Ovary (tissue), 7 donors: ENCODE measurements at regions not wholly inside any gene's neighbourhood (a gene's known extent, or its start where the extent isn't known, plus 50 kb on each side); places are given as distances from the start of the nearest gene placed in this dataset.

Source experiments
- DNase-seq, 5 donors: peaks; one replicate each; pipeline ENCODE4 v3.0.0-alpha.2; 2019 to 2020
- H3K27ac ChIP-seq, 2 donors: fragments of 200-600 bp; one replicate each; pipeline versions ENCODE4 v1.5.1 to v1.8.0; 2019 to 2022
- H3K27me3 ChIP-seq: fragments of 200-600 bp; one replicate; pipeline ENCODE4 v1.8.0; 2022
- H3K36me3 ChIP-seq: fragments of 200-600 bp; sonication (generic); one replicate; pipeline ENCODE4 v1.5.1; 2019
- H3K4me1 ChIP-seq: one replicate; pipeline ENCODE4 v1.8.1; 2013; ENCODE audit warnings: mild to moderate bottlenecking, moderate library complexity; ENCODE audit not compliant: insufficient read depth
- H3K4me3 ChIP-seq: fragments of 200-600 bp; sonication (generic); one replicate; pipeline ENCODE4 v1.5.1; 2017
- H3K9me3 ChIP-seq, 2 donors: fragments of 200-600 bp in 1 of 2; sonication (generic) in 1 of 2; one replicate each; pipeline versions ENCODE4 v1.5.1 to v1.8.1; 2013 to 2019; ENCODE audit warnings: mild to moderate bottlenecking in 1 of 2, moderate library complexity in 1 of 2
- EP300 ChIP-seq: sonication (generic); formaldehyde crosslinking; IDR thresholded peaks from one replicate; pipeline ENCODE4 v1.6.1; 2017; ENCODE audit warnings: antibody characterized with exemption
- POLR2A ChIP-seq: fragments of 450-650 bp; IDR thresholded peaks from one replicate; pipeline ENCODE4 v1.6.1; 2017; ENCODE audit warnings: antibody characterized with exemption, mild to moderate bottlenecking, moderate library complexity
- WGBS, 3 donors: extraction: QIAGEN DNeasy Blood & Tissue Kit in 1 of 3; methylation state at CpG; one replicate each; pipeline versions ENCODE4 v1.1.5 to v1.1.7; 2013 to 2017; 5-methylcytosine and 5-hydroxymethylcytosine counted together
- intact Hi-C, 4 donors: fragments of 100-400 bp; cut with DNase I; formaldehyde crosslinking; loops; one replicate each; pipeline versions ENCODE4 v1.11.0 to v1.15.1; 2022 to 2023
- TF ChIP-seq, protein P1 (sequence below), 3 donors: fragments of 450-650 bp in 2 of 3; fragments of 200-600 bp in 1 of 3; IDR thresholded peaks; one replicate each; pipeline versions ENCODE4 v1.5.1 to v1.8.0; 2016 to 2022; ENCODE audit warnings: antibody characterized with exemption in 3 of 3, mild to moderate bottlenecking in 1 of 3
- donor health status: DM: no; HTN: no; CAD: no; lungs with moderate emphysema.
- donor health status: DM: no; HTN: no; CAD: no.
- donor health status: Bipolar disorder and iron deficiency.
- donor health status: DM: no; HTN: no; CAD: no.
- donor health status: DM: yes; HTN: yes; CAD: no.

DNA sequence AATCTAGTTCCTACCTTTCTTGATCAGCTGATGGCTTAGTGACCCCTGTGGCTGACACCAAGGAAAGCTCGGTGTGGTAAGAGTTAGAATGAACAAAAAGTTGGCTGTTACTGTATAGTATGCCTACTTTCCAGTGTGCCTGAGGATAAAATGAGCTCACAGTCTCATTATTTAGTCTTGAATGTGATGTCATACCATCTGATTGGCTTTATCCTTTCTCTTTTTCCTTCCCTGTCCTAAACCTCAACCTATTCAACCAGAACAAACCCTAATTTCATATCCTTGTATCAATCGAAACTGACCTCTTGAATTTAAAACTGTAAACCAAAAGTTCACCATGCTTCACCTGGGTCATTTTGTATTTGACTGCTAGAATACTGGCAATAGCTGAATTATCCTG lies 156.4 kb downstream of the PPARGC1A start:
- intact Hi-C loops = no loop called here
- no peaks in the 10 kb centered on the region for H3K9me3 ChIP-seq

DNA sequence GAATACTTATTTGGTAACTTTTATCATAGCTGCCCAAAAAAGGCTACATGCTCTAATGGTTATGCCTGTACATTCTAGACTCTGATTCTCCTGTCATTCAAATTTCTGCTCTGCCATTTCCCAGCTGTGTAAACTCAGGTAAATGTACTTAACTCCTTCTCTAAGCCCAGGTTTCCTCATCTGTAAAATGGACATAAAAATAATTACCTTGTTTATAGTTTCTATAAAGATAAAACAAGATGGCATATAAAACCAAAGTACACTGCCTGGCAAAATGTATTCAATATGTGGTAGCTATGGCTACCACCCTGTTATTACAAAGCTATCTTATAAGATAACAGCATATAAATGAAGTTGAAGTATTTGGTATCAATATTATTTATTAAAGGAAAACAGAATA lies 158.8 kb downstream of the PPARGC1A start:
- DNase-seq = no peak
- TF ChIP-seq, protein P1, sequence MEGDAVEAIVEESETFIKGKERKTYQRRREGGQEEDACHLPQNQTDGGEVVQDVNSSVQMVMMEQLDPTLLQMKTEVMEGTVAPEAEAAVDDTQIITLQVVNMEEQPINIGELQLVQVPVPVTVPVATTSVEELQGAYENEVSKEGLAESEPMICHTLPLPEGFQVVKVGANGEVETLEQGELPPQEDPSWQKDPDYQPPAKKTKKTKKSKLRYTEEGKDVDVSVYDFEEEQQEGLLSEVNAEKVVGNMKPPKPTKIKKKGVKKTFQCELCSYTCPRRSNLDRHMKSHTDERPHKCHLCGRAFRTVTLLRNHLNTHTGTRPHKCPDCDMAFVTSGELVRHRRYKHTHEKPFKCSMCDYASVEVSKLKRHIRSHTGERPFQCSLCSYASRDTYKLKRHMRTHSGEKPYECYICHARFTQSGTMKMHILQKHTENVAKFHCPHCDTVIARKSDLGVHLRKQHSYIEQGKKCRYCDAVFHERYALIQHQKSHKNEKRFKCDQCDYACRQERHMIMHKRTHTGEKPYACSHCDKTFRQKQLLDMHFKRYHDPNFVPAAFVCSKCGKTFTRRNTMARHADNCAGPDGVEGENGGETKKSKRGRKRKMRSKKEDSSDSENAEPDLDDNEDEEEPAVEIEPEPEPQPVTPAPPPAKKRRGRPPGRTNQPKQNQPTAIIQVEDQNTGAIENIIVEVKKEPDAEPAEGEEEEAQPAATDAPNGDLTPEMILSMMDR (IDR thresholded peaks at IDR 0.05) = no peak
- TF ChIP-seq EP300 (no peak), POLR2A (no peak)
- Histone ChIP-seq H3K36me3 (no peaks in the 10 kb centered on the region), H3K27me3 (no peaks in the 10 kb centered on the region), H3K9me3 (no peaks in the 10 kb centered on the region), H3K4me3 (no peak overlapping the region), H3K27ac (no peak overlapping the region), H3K4me1 (no peaks in the 10 kb centered on the region)
- intact Hi-C loops = no loop called here

More for the DNA sequence above, 156.4 kb downstream of the PPARGC1A start:
- WGBS, 3 donors = 78 to 88% (median 79%) methylated on average over 2 of the region's 2 CpGs
- H3K27me3 ChIP-seq = no peaks in the 10 kb centered on the region
- DNase-seq = no peak
- H3K27ac ChIP-seq = no peak overlapping the region
- H3K36me3 ChIP-seq = no peaks in the 10 kb centered on the region
- TF ChIP-seq POLR2A (no peak), EP300 (no peak)
- TF ChIP-seq, protein P1 (IDR thresholded peaks at IDR 0.05) = no peak
- H3K4me3 ChIP-seq = no peak overlapping the region
- H3K4me1 ChIP-seq = no peaks in the 10 kb centered on the region

DNA sequence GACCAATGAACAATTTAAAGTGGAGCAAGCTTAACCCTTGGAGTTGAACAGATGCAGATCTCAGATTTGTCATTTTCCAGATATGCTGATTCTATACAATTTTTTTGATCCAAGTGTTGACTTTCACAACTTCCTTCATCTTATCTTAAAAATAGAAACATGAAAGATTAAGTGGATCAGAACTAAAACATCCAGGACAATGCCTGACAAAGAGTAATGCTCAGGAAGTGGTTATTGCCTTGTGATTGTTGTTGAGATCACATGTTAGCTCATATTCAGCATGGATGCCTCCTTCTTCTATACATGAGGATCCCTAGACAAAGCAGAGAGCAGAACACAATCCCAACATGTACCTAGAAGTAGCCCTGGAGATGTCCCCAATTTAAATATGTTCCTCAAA lies 160.9 kb downstream of the PPARGC1A start:
- Histone ChIP-seq H3K36me3 (no peaks in the 10 kb centered on the region), H3K27ac (no peak overlapping the region), H3K4me3 (no peak overlapping the region), H3K9me3 (no peaks in the 10 kb centered on the region), H3K27me3 (no peaks in the 10 kb centered on the region), H3K4me1 (no peaks in the 10 kb centered on the region)
- TF ChIP-seq EP300 = no peak
- TF ChIP-seq, protein P1 (IDR thresholded peaks at IDR 0.05) = no peak
- TF ChIP-seq POLR2A = no peak
- no peak for DNase-seq
- intact Hi-C loops = no loop called here

DNA sequence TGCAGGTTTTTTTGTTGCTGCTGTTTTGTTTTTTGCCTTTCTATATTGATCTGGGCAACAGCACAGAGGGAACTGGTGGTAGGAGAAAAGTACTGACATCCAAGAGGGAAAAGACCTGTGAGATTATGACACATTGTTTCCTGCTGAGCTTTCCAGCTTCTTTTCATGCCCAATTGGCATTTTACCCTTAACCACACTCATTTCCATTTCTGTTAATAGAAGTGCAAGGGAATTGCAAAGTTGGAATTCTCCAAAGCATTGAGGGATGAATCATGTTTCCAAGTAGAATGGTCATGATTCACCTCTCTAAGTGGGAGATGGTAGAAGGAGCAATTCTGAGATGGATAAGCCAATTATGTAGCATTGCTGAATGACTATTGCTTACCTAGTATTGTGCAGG lies 161.5 kb downstream of the PPARGC1A start:
- no peaks in the 10 kb centered on the region for H3K27me3 ChIP-seq
- H3K27ac ChIP-seq = no peak overlapping the region

More for the DNA sequence above, 161.5 kb downstream of the PPARGC1A start:
- no peaks in the 10 kb centered on the region for H3K4me1 ChIP-seq
- no peak overlapping the region for H3K4me3 ChIP-seq
- no peaks in the 10 kb centered on the region for H3K9me3 ChIP-seq
- intact Hi-C loops = no loop called here
- no peaks in the 10 kb centered on the region for H3K36me3 ChIP-seq
- DNase-seq = no peak
- TF ChIP-seq, protein P1 (IDR thresholded peaks at IDR 0.05) = no peak
- TF ChIP-seq EP300 (no peak), POLR2A (no peak)
